ENCODE measurements at regions not wholly inside any gene's neighbourhood (a gene's known extent, or its start where the extent isn't known, plus 50 kb on each side); places are given as distances from the start of the nearest gene placed in this dataset.

GRCh38 chr17:77704048-77704815, 254.3 kb upstream of the TNRC6C start:
- TF ChIP-seq YY1 (tag by site-specific recombination; IDR thresholded peaks at IDR 0.05) (no peak), ZNF274 (IDR thresholded peaks at IDR 0.05; ENCODE audit: low read length) (no peak), ZNF274 (tag by site-specific recombination; IDR thresholded peaks at IDR 0.05; ENCODE audit: borderline replicate concordance) (no peak), ZNF121 (tag by site-specific recombination; IDR thresholded peaks at IDR 0.05) (no peak), HOXA7 (CRISPR knock-in tag; IDR thresholded peaks at IDR 0.05; ENCODE audit: borderline replicate concordance) (no peak), ZNF184 (tag by site-specific recombination; IDR thresholded peaks at IDR 0.05) (no peak), CTCF (tag by site-specific recombination; IDR thresholded peaks at IDR 0.05) (no peak), ZBTB11 (tag by site-specific recombination; conservative IDR thresholded peaks at IDR 0.05; ENCODE audit: low read depth) (no peak), ZNF350 (tag by site-specific recombination; IDR thresholded peaks at IDR 0.05) (no peak), ZNF473 (tag by site-specific recombination; IDR thresholded peaks at IDR 0.05) (no peak), ZNF426 (tag by site-specific recombination; IDR thresholded peaks at IDR 0.05) (no peak)
